NCI-H2029 treated with DMSO at 0.1 percent for 48 hours (cell line): ENCODE measurements at regions not wholly inside any gene's neighbourhood (a gene's known extent, or its start where the extent isn't known, plus 50 kb on each side); places are given as distances from the start of the nearest gene placed in this dataset.

ENCODE experiments used
- DNase-seq: peaks from one replicate; lab custom pipeline; 2025; lab: John Stamatoyannopoulos, UW

- no peak for DNase-seq
Observed at GRCh38 chr12:124365726-124366430, 71.0 kb downstream of the RFLNA start.
